K562 (cell line): ENCODE measurements at regions not wholly inside any gene's neighbourhood (a gene's known extent, or its start where the extent isn't known, plus 50 kb on each side); places are given as distances from the start of the nearest gene placed in this dataset.

Source experiments
- ATF6 ChIP-seq: sonication (generic); formaldehyde crosslinking; IDR thresholded peaks from 2 replicates; pipeline ENCODE4 v1.4.0; 2020; ENCODE audit warnings: mild to moderate bottlenecking, missing genetic modification reagents
- BRCA1 ChIP-seq, 2 experiments: fragments of 450-650 bp in 1 of 2; sonication (generic) in 1 of 2; formaldehyde crosslinking in 1 of 2; IDR thresholded peaks; 2 replicates each; pipeline versions ENCODE4 v1.5.0 to v1.6.1; 2017 to 2020; ENCODE audit warnings: mild to moderate bottlenecking in 1 of 2, missing genetic modification reagents in 1 of 2
- CBFA2T2 ChIP-seq: fragments of 450-650 bp; conservative IDR thresholded peaks from 2 replicates; pipeline ENCODE4 v1.6.1; 2017; ENCODE audit warnings: mild to moderate bottlenecking
- GMEB1 ChIP-seq: fragments of 250-450 bp; sonication (Bioruptor Pico); IDR thresholded peaks from 2 replicates; pipeline ENCODE4 v1.4.0; 2020; ENCODE audit warnings: mild to moderate bottlenecking
- MTA2 ChIP-seq: fragments of 450-650 bp; IDR thresholded peaks from 2 replicates; pipeline ENCODE4 v1.6.1; 2016; ENCODE audit warnings: low read depth
- POLR2A ChIP-seq: fragments of 450-650 bp; conservative IDR thresholded peaks from 2 replicates; pipeline ENCODE4 v1.6.1; 2016
- RBM17 ChIP-seq: fragments of 200-400 bp; formaldehyde crosslinking; IDR thresholded peaks from 2 replicates; pipeline ENCODE4 v1.6.1; 2017; ENCODE audit warnings: low read depth, mild to moderate bottlenecking, low read length, borderline replicate concordance
- SMC3 ChIP-seq: conservative IDR thresholded peaks from 2 replicates; pipeline ENCODE4 v1.6.1; 2011; ENCODE audit warnings: low read depth, low read length, improper control_type of control experiment; ENCODE audit not compliant: insufficient read depth
- ZFP36 ChIP-seq: fragments of 150-350 bp; IDR thresholded peaks from 2 replicates; pipeline ENCODE4 v1.6.1; 2018; ENCODE audit warnings: low read length, low read depth; ENCODE audit not compliant: partially characterized antibody

- TF ChIP-seq SMC3 (no peak), ZFP36 (no peak), MTA2 (no peak), GMEB1 (CRISPR knock-in tag) (no peak), POLR2A (no peak), BRCA1 (IDR thresholded peaks at IDR 0.05) (no peak), BRCA1 (CRISPR knock-in tag; IDR thresholded peaks at IDR 0.05) (no peak), ATF6 (no peak), RBM17 (no peak), CBFA2T2 (no peak)
Observed at GRCh38 chr6:14273191-14273590, 155.6 kb downstream of the CD83 start.
